HG02852 (cell line): ENCODE measurements at regions not wholly inside any gene's neighbourhood (a gene's known extent, or its start where the extent isn't known, plus 50 kb on each side); places are given as distances from the start of the nearest gene placed in this dataset.

ENCODE experiments used
- ATAC-seq: cut with Tn5 transposase; IDR thresholded peaks from one replicate; pipeline ENCODE4 v1.9.1; 2021; ENCODE audit warnings: mild to moderate bottlenecking, moderate library complexity; ENCODE audit not compliant: unreplicated experiment

- no peak for ATAC-seq
These were observed 167.7 kb upstream of the RASA1 start for GRCh38 chr5:87099968-87100367.

- no peak for ATAC-seq
These were observed 166.4 kb upstream of the RASA1 start for GRCh38 chr5:87101321-87101720.

GRCh38 chr5:87102841-87103240 lies 164.8 kb upstream of the RASA1 start:
- no peak for ATAC-seq

- ATAC-seq: peak; percentile 90
These were observed 163.9 kb upstream of the RASA1 start for GRCh38 chr5:87103616-87104287.

- no peak for ATAC-seq
These were observed 162.1 kb upstream of the RASA1 start for GRCh38 chr5:87105577-87105976.

GRCh38 chr5:87109746-87110145 lies 157.9 kb upstream of the RASA1 start:
- no peak for ATAC-seq

- ATAC-seq: no peak
These were observed 157.0 kb upstream of the RASA1 start for GRCh38 chr5:87110721-87111120.

GRCh38 chr5:87113861-87114260 lies 153.8 kb upstream of the RASA1 start:
- ATAC-seq: no peak

- ATAC-seq: no peak
These were observed 153.1 kb upstream of the RASA1 start for GRCh38 chr5:87114631-87115030.

GRCh38 chr5:87115839-87116364 lies 151.8 kb upstream of the RASA1 start:
- ATAC-seq: no peak

GRCh38 chr5:87116825-87117512 lies 150.7 kb upstream of the RASA1 start:
- ATAC-seq: peak; percentile 88

- no peak for ATAC-seq
These were observed 148.1 kb upstream of the RASA1 start for GRCh38 chr5:87119588-87119987.

- peak; percentile 31 for ATAC-seq
These were observed 147.0 kb upstream of the RASA1 start for GRCh38 chr5:87120518-87121303.

GRCh38 chr5:87121304-87122150 lies 146.2 kb upstream of the RASA1 start:
- ATAC-seq: peak; percentile 63

GRCh38 chr5:87122151-87122977 lies 145.3 kb upstream of the RASA1 start:
- ATAC-seq: no peak

GRCh38 chr5:87125766-87126165 lies 141.9 kb upstream of the RASA1 start:
- no peak for ATAC-seq

GRCh38 chr5:87126869-87127268 lies 140.8 kb upstream of the RASA1 start:
- ATAC-seq: no peak

GRCh38 chr5:87127426-87127825 lies 140.3 kb upstream of the RASA1 start:
- ATAC-seq: no peak

- ATAC-seq: no peak
These were observed 139.6 kb upstream of the RASA1 start for GRCh38 chr5:87127956-87128687.
